SK-N-SH (cell line): ENCODE measurements at regions not wholly inside any gene's neighbourhood (a gene's known extent, or its start where the extent isn't known, plus 50 kb on each side); places are given as distances from the start of the nearest gene placed in this dataset.

Source experiments
- CTCF ChIA-PET: fragments of 300-600, 350-600 bp; formaldehyde crosslinking; extraction: SDS; loops from one replicate; lab custom pipeline; 2021; lab: Yijun Ruan, JAX
- POLR2A ChIA-PET: fragments of 350-600 bp; sonication (Branson Sonifier 250); formaldehyde crosslinking; extraction: SDS; loops from one replicate; lab custom pipeline; 2020; ENCODE audit warnings: antibody characterized with exemption, inconsistent platforms; lab: Yijun Ruan, JAX
- DNase-seq: peaks from one replicate; pipeline ENCODE4 v3.0.0; 2012
- H2AFZ ChIP-seq: fragments of 200-600 bp; sonication (generic); 2 replicates; pipeline ENCODE4 v1.8.1; 2016; ENCODE audit warnings: antibody characterized with exemption, mild to moderate bottlenecking, low read depth
- H3F3A ChIP-seq: fragments of 200-600 bp; sonication (generic); replicated peaks from 2 replicates; pipeline ENCODE3; 2016; ENCODE audit warnings: antibody characterized with exemption, mild to moderate bottlenecking; ENCODE audit not compliant: insufficient read depth
- H3K27ac ChIP-seq, 2 experiments: fragments of 200-500 bp in 1 of 2; fragments of 200-600 bp in 1 of 2; sonication (Bioruptor generic) in 1 of 2; sonication (generic), shearing (Covaris generic) in 1 of 2; 2 replicates each; pipeline versions ENCODE4 v1.5.1 to v1.6.1; 2014 to 2016; ENCODE audit warnings: low read depth in 2 of 2, inconsistent platforms in 1 of 2, low read length in 1 of 2, mild to moderate bottlenecking in 1 of 2, mixed read lengths in 1 of 2
- H3K27me3 ChIP-seq: fragments of 200-600 bp; sonication (generic), shearing (Covaris generic); 2 replicates; pipeline ENCODE4 v1.6.1; 2016; ENCODE audit warnings: mixed run types; ENCODE audit not compliant: insufficient read depth
- H3K36me3 ChIP-seq, 2 experiments: fragments of 200-500 bp in 1 of 2; fragments of 200-600 bp in 1 of 2; sonication (Bioruptor generic) in 1 of 2; sonication (generic) in 1 of 2; replicated peaks in 1 of 2; 2 replicates each; pipeline versions ENCODE3 to v1.5.1; 2014 to 2016; ENCODE audit warnings: low read length in 1 of 2, mild to moderate bottlenecking in 1 of 2; ENCODE audit not compliant: insufficient read depth in 2 of 2, control insufficient read depth in 1 of 2
- H3K4me1 ChIP-seq, 2 experiments: fragments of 200-500 bp in 1 of 2; fragments of 200-600 bp in 1 of 2; sonication (Bioruptor generic) in 1 of 2; sonication (generic), shearing (Covaris generic) in 1 of 2; 2 replicates each; pipeline versions ENCODE4 v1.5.1 to v1.6.1; 2014 to 2016; ENCODE audit warnings: low read depth in 1 of 2, low read length in 1 of 2, mixed run types in 1 of 2; ENCODE audit not compliant: insufficient read depth in 2 of 2, control insufficient read depth in 1 of 2
- H3K4me2 ChIP-seq: fragments of 200-600 bp; sonication (generic), shearing (Covaris generic); 2 replicates; pipeline ENCODE4 v1.6.1; 2017; ENCODE audit warnings: mixed run types
- H3K4me3 ChIP-seq, 2 experiments: fragments of 200-500 bp in 1 of 2; fragments of 200-600 bp in 1 of 2; sonication (Bioruptor generic) in 1 of 2; sonication (generic), shearing (Covaris generic) in 1 of 2; 2 replicates each; pipeline versions ENCODE4 v1.5.1 to v1.8.1; 2014 to 2016; ENCODE audit warnings: low read depth in 2 of 2, inconsistent platforms in 1 of 2, low read length in 1 of 2, mild to moderate bottlenecking in 1 of 2, mixed read lengths in 1 of 2, moderate library complexity in 1 of 2
- H3K79me2 ChIP-seq: fragments of 200-600 bp; sonication (generic); 2 replicates; pipeline ENCODE4 v1.8.1; 2017; ENCODE audit warnings: mild to moderate bottlenecking; ENCODE audit not compliant: insufficient read depth
- H3K9ac ChIP-seq: fragments of 200-600 bp; sonication (generic); 2 replicates; pipeline ENCODE4 v1.6.1; 2017; ENCODE audit warnings: mixed run types
- H3K9me2 ChIP-seq: fragments of 200-600 bp; sonication (generic); 2 replicates; pipeline ENCODE4 v1.6.1; 2017; ENCODE audit warnings: mixed run types
- H3K9me3 ChIP-seq: fragments of 200-600 bp; sonication (generic); 2 replicates; pipeline ENCODE4 v1.6.1; 2017; ENCODE audit warnings: mixed run types, mild to moderate bottlenecking, moderate library complexity
- H4K20me1 ChIP-seq: fragments of 200-600 bp; sonication (generic); 2 replicates; pipeline ENCODE4 v1.6.1; 2017; ENCODE audit warnings: mild to moderate bottlenecking, mixed run types; ENCODE audit not compliant: insufficient read depth
- CHD2 ChIP-seq: fragments of 150-350 bp; IDR thresholded peaks from 2 replicates; pipeline ENCODE4 v1.6.1; 2018; ENCODE audit warnings: low read length; ENCODE audit not compliant: partially characterized antibody
- ELF1 ChIP-seq: IDR thresholded peaks from 2 replicates; pipeline ENCODE4 v1.4.0; 2012
- FOSL2 ChIP-seq: IDR thresholded peaks from 2 replicates; pipeline ENCODE4 v1.4.0; 2012; ENCODE audit warnings: low read depth, mild to moderate bottlenecking, moderate library complexity, borderline replicate concordance
- FOXM1 ChIP-seq: IDR thresholded peaks from 2 replicates; pipeline ENCODE4 v1.4.0; 2012; ENCODE audit warnings: low read depth, mild to moderate bottlenecking
- GATA2 ChIP-seq: sonication (generic); formaldehyde crosslinking; IDR thresholded peaks from 2 replicates; pipeline ENCODE4 v1.5.0; 2020; ENCODE audit warnings: mild to moderate bottlenecking, missing genetic modification reagents
- JUND ChIP-seq: IDR thresholded peaks from 2 replicates; pipeline ENCODE4 v1.4.0; 2012
- MAX ChIP-seq: IDR thresholded peaks from 2 replicates; pipeline ENCODE4 v1.4.0; 2012; ENCODE audit warnings: low read depth
- MXI1 ChIP-seq: IDR thresholded peaks from 2 replicates; pipeline ENCODE4 v1.6.1; 2012; ENCODE audit warnings: mild to moderate bottlenecking, low read depth, low read length, improper control_type of control experiment
- NRF1 ChIP-seq: IDR thresholded peaks from 2 replicates; pipeline ENCODE4 v1.6.1; 2012; ENCODE audit warnings: low read depth, mild to moderate bottlenecking, low read length
- POLR2AphosphoS5 ChIP-seq: IDR thresholded peaks from 2 replicates; pipeline ENCODE4 v1.6.1; 2012; ENCODE audit warnings: low read depth, low read length
- RCOR1 ChIP-seq: fragments of 150-350 bp; IDR thresholded peaks from 2 replicates; pipeline ENCODE4 v1.6.1; 2017; ENCODE audit warnings: antibody characterized with exemption, low read length
- REST ChIP-seq: IDR thresholded peaks from 2 replicates; pipeline ENCODE4 v1.6.1; 2012; ENCODE audit warnings: mild to moderate bottlenecking, low read depth, low read length, moderate library complexity
- RXRA ChIP-seq: IDR thresholded peaks from 2 replicates; pipeline ENCODE4 v1.4.0; 2012; ENCODE audit warnings: low read depth, mild to moderate bottlenecking, borderline replicate concordance
- SIN3A ChIP-seq: IDR thresholded peaks from 2 replicates; pipeline ENCODE4 v1.6.1; 2012; ENCODE audit warnings: low read depth, mild to moderate bottlenecking, low read length, moderate library complexity, borderline replicate concordance
- USF2 ChIP-seq: fragments of 150-350 bp; IDR thresholded peaks from 2 replicates; pipeline ENCODE4 v1.6.1; 2017; ENCODE audit warnings: antibody characterized with exemption, low read length, low read depth, borderline replicate concordance
- YY1 ChIP-seq: IDR thresholded peaks from 2 replicates; pipeline ENCODE4 v1.4.0; 2012; ENCODE audit warnings: low read depth, mild to moderate bottlenecking
- WGBS: methylation state at CpG from one replicate; pipeline ENCODE4 v1.1.6; 2017; ENCODE audit warnings: low lambda C conversion rate; 5-methylcytosine and 5-hydroxymethylcytosine counted together

GRCh38 chr6:66336176-66336575 lies 629.1 kb upstream of the EYS start:
- 43% methylated on average over 1 of the region's 1 CpG for WGBS
- H4K20me1 ChIP-seq, result no peaks in the 10 kb centered on the region
- TF ChIP-seq POLR2AphosphoS5, result no peak
- TF ChIP-seq YY1, result no peak
- TF ChIP-seq RXRA, result no peak
- no peak for TF ChIP-seq FOXM1
- TF ChIP-seq SIN3A, result no peak
- no peak for TF ChIP-seq JUND
- no peak for TF ChIP-seq MXI1
- TF ChIP-seq CHD2, result no peak
- TF ChIP-seq GATA2, result no peak
- TF ChIP-seq RCOR1, result no peak
- TF ChIP-seq USF2, result no peak
- no peak for TF ChIP-seq MAX
- no peak for TF ChIP-seq NRF1
- no peak for TF ChIP-seq ELF1
- TF ChIP-seq FOSL2, result no peak
- no peak overlapping the region for H3K4me2 ChIP-seq
- H3K27me3 ChIP-seq, result no peaks in the 10 kb centered on the region
- no peaks in the 10 kb centered on the region for H3K4me1 ChIP-seq
- no peaks in the 10 kb centered on the region for H3K9me2 ChIP-seq
- ChIA-PET POLR2A (no interaction called here), CTCF (no interaction called here)
- H3K79me2 ChIP-seq, result no peaks in the 10 kb centered on the region
- no peak overlapping the region for H3K4me3 ChIP-seq
- H3K27ac ChIP-seq, result no peak overlapping the region
- H3K9me3 ChIP-seq, result no peaks in the 10 kb centered on the region
- no peaks in the 10 kb centered on the region for H3F3A ChIP-seq
- H3K36me3 ChIP-seq, result no peaks in the 10 kb centered on the region
- H2AFZ ChIP-seq, result no peak overlapping the region
- no peak overlapping the region for H3K9ac ChIP-seq
- no peak for DNase-seq

- no peaks in the 10 kb centered on the region for H3F3A ChIP-seq
- no peak overlapping the region for H3K4me3 ChIP-seq
- DNase-seq, result no peak
- H3K9ac ChIP-seq, result no peak overlapping the region
- H3K9me3 ChIP-seq, result no peaks in the 10 kb centered on the region
- H4K20me1 ChIP-seq, result no peaks in the 10 kb centered on the region
- H3K36me3 ChIP-seq, result no peaks in the 10 kb centered on the region
- H3K9me2 ChIP-seq, result no peaks in the 10 kb centered on the region
- no peaks in the 10 kb centered on the region for H3K79me2 ChIP-seq
- H3K27me3 ChIP-seq, result no peaks in the 10 kb centered on the region
- POLR2A ChIA-PET, result no interaction called here
- no peak overlapping the region for H2AFZ ChIP-seq
- no peaks in the 10 kb centered on the region for H3K4me1 ChIP-seq
- H3K4me2 ChIP-seq, result no peak overlapping the region
- CTCF ChIA-PET, result no interaction called here
- no peak for TF ChIP-seq REST
- TF ChIP-seq, all 33 proteins: peak for 0
- no peak overlapping the region for H3K27ac ChIP-seq
- WGBS, result 19% methylated on average over 3 of the region's 3 CpGs
These were observed 621.2 kb upstream of the EYS start for GRCh38 chr6:66328200-66328599.
